ENCODE measurements at regions not wholly inside any gene's neighbourhood (a gene's known extent, or its start where the extent isn't known, plus 50 kb on each side); places are given as distances from the start of the nearest gene placed in this dataset.

DNA sequence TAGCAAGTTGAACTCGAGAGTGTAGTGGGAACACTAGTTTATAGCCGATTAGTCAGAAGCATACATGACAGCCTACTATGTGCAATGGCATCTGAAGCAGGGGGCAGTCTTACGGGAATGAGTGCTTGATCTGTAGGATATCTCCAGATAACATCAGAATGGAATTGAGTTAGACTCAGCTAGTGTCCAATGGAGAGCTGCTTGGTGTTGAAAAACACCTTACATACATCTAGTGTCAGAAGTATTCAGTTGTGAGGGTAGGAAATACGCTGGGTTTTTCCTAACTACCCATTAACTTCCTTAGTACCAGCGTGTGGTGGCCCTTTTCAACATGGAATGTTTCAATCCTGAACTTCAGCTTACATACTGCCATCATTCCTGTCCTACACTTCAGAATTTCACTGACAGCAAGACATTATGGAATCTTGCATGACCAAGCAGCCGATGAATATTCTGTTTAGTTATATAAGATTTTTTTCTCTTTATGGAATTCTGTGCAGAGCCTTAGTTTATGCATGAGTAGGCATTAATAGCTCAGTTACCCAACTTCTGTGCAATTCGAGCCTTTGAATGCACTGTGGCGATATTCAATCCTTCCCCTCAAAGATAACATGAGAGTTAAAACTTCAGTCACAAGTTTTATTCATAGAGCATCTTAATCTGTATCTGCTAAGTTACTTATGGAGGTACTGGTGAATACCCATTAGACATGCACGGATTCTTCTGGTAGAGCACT is 218.6 kb upstream of the MOCS1 start:
- TF ChIP-seq EZH2 (IDR thresholded peaks at IDR 0.05; ENCODE audit: borderline replicate concordance, low read length), result no peak
- TF ChIP-seq, protein P1, sequence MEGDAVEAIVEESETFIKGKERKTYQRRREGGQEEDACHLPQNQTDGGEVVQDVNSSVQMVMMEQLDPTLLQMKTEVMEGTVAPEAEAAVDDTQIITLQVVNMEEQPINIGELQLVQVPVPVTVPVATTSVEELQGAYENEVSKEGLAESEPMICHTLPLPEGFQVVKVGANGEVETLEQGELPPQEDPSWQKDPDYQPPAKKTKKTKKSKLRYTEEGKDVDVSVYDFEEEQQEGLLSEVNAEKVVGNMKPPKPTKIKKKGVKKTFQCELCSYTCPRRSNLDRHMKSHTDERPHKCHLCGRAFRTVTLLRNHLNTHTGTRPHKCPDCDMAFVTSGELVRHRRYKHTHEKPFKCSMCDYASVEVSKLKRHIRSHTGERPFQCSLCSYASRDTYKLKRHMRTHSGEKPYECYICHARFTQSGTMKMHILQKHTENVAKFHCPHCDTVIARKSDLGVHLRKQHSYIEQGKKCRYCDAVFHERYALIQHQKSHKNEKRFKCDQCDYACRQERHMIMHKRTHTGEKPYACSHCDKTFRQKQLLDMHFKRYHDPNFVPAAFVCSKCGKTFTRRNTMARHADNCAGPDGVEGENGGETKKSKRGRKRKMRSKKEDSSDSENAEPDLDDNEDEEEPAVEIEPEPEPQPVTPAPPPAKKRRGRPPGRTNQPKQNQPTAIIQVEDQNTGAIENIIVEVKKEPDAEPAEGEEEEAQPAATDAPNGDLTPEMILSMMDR (IDR thresholded peaks at IDR 0.05; ENCODE audit: low read length), result no peak
- Histone ChIP-seq H3K9ac (ENCODE audit: low read length) (no peak overlapping the region), H3K79me2 (ENCODE audit: insufficient read depth, low read length) (no peaks in the 10 kb centered on the region), H3K27ac (ENCODE audit: low read depth, low read length, poor library complexity, severe bottlenecking) (no peak overlapping the region), H3K36me3 (ENCODE audit: insufficient read depth, low read length) (no peaks in the 10 kb centered on the region), H3K27me3 (ENCODE audit: insufficient read depth, low read length) (no peaks in the 10 kb centered on the region), H4K20me1 (ENCODE audit: insufficient read depth, low read length) (no peaks in the 10 kb centered on the region), H3K9me2 (ENCODE audit: low read depth, low read length) (no peaks in the 10 kb centered on the region), H3F3A (ENCODE audit: insufficient read depth, low read length) (no peaks in the 10 kb centered on the region), H3K9me3 (ENCODE audit: low read length) (no peaks in the 10 kb centered on the region), H3K4me1 (ENCODE audit: insufficient read depth, low read length, severe bottlenecking) (peaks cover 5% of the 10 kb centered on the region), H3K4me2 (ENCODE audit: low read length) (no peak overlapping the region), H3K4me3 (ENCODE audit: low read depth, low read length, poor library complexity, severe bottlenecking) (no peak overlapping the region), H2AFZ (ENCODE audit: low read length) (no peak overlapping the region)

DNA sequence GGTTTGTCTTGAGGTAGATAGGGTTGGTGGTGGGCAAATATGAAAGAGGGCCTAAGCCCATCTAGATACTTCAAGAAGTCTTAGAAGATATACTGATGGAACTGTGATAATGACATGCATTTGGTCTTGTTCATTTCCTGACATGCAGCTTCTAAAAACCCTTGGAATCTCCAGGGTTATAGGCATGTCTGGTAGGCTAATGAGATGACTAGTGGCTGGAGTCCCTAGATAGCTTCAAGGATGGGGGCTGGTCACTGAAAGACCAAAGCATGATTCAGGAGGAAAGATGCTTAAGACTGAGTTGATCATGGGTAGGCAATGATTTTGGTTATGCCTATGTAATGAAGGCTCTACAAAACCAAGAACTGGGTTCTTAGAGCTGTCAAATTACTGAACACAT is 217.9 kb upstream of the MOCS1 start:
- Histone ChIP-seq H3K4me1 (ENCODE audit: insufficient read depth, low read length, severe bottlenecking) (peaks cover 5% of the 10 kb centered on the region), H3K79me2 (ENCODE audit: insufficient read depth, low read length) (no peaks in the 10 kb centered on the region), H4K20me1 (ENCODE audit: insufficient read depth, low read length) (no peaks in the 10 kb centered on the region), H3K4me3 (ENCODE audit: low read depth, low read length, poor library complexity, severe bottlenecking) (no peak overlapping the region), H3K36me3 (ENCODE audit: insufficient read depth, low read length) (no peaks in the 10 kb centered on the region), H3F3A (ENCODE audit: insufficient read depth, low read length) (no peaks in the 10 kb centered on the region), H3K27ac (ENCODE audit: low read depth, low read length, poor library complexity, severe bottlenecking) (no peak overlapping the region), H3K9ac (ENCODE audit: low read length) (no peak overlapping the region), H3K9me3 (ENCODE audit: low read length) (no peaks in the 10 kb centered on the region), H3K27me3 (ENCODE audit: insufficient read depth, low read length) (no peaks in the 10 kb centered on the region), H3K9me2 (ENCODE audit: low read depth, low read length) (no peaks in the 10 kb centered on the region), H3K4me2 (ENCODE audit: low read length) (no peak overlapping the region), H2AFZ (ENCODE audit: low read length) (no peak overlapping the region)
- TF ChIP-seq EZH2 (IDR thresholded peaks at IDR 0.05; ENCODE audit: borderline replicate concordance, low read length), result no peak
- TF ChIP-seq, protein P1 (IDR thresholded peaks at IDR 0.05; ENCODE audit: low read length), result no peak

DNA sequence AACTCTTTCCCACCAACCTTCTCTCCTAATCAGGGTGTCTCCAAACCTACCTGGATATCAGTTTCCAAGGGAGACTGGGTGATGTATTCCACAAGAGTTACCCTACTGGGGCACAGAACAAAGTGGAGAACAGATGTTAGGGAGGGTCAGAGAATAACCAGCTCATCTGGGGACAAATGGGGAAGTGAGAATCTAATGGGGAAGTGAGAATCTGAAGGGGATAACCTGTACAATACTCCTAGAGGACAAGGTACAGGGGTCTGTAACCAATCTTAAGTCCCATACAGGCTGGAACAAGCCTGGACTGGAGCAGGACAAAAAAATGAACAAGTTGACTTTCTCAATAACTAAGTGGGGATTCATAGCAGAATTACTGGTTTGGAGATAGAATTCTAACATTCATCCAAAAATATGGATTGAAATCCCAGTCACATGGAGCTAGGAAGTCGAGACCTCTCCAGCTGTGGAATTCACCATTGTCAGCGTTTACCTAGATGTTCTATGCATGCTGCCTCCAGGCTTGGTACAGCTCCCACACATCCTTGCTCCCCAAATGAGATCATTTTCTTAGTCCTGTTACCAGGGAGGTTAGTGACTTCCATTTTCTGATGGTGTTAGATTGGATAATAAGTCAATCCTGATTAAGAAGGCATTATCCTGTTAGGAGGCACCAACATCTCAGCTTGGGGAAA is 214.8 kb upstream of the MOCS1 start:
- Histone ChIP-seq H3K9me2 (ENCODE audit: low read depth, low read length) (no peaks in the 10 kb centered on the region), H3K79me2 (ENCODE audit: insufficient read depth, low read length) (no peaks in the 10 kb centered on the region), H3K4me3 (ENCODE audit: low read depth, low read length, poor library complexity, severe bottlenecking) (no peak overlapping the region), H2AFZ (ENCODE audit: low read length) (no peak overlapping the region), H4K20me1 (ENCODE audit: insufficient read depth, low read length) (no peaks in the 10 kb centered on the region), H3K4me2 (ENCODE audit: low read length) (no peak overlapping the region), H3K4me1 (ENCODE audit: insufficient read depth, low read length, severe bottlenecking) (peaks cover 5% of the 10 kb centered on the region), H3K36me3 (ENCODE audit: insufficient read depth, low read length) (no peaks in the 10 kb centered on the region), H3K27me3 (ENCODE audit: insufficient read depth, low read length) (no peaks in the 10 kb centered on the region), H3K27ac (ENCODE audit: low read depth, low read length, poor library complexity, severe bottlenecking) (no peak overlapping the region), H3K9ac (ENCODE audit: low read length) (no peak overlapping the region), H3F3A (ENCODE audit: insufficient read depth, low read length) (no peaks in the 10 kb centered on the region), H3K9me3 (ENCODE audit: low read length) (no peaks in the 10 kb centered on the region)
- TF ChIP-seq, protein P1 (IDR thresholded peaks at IDR 0.05; ENCODE audit: low read length), result no peak
- no peak for TF ChIP-seq EZH2 (IDR thresholded peaks at IDR 0.05; ENCODE audit: borderline replicate concordance, low read length)

All from OCI-LY1 (cell line).